CD4-positive, CD25-positive, alpha-beta regulatory T cell (primary cell): ENCODE measurements at regions not wholly inside any gene's neighbourhood (a gene's known extent, or its start where the extent isn't known, plus 50 kb on each side); places are given as distances from the start of the nearest gene placed in this dataset.

ENCODE experiments used
- ATAC-seq, 2 donors: fragments of 150-1000 bp; cut with Tn5 transposase; one replicate each; pipeline ENCODE4 v1.10.0; 2021; ENCODE audit warnings: low read depth in 2 of 2, moderate number of reproducible peaks in 2 of 2, moderate library complexity in 1 of 2
- DNase-seq, 3 donors: peaks; one replicate each; pipeline versions ENCODE4 v3.0.0 to v3.0.0-alpha.2; 2012 to 2022; ENCODE audit warnings: mixed read lengths in 1 of 3
- H3K27ac ChIP-seq: one replicate; pipeline ENCODE4 v1.7.0; 2013; ENCODE audit warnings: mild to moderate bottlenecking, low read length; ENCODE audit not compliant: insufficient read depth, poor library complexity, severe bottlenecking
- H3K27me3 ChIP-seq: one replicate; pipeline ENCODE4 v1.7.0; 2013; ENCODE audit warnings: low read length; ENCODE audit not compliant: control insufficient read depth, insufficient read depth
- H3K36me3 ChIP-seq: one replicate; pipeline ENCODE4 v1.7.0; 2013; ENCODE audit warnings: mild to moderate bottlenecking, low read length, moderate library complexity; ENCODE audit not compliant: control insufficient read depth, insufficient read depth
- H3K4me1 ChIP-seq: 2 replicates; pipeline ENCODE4 v1.7.0; 2013; ENCODE audit warnings: mild to moderate bottlenecking, low read length; ENCODE audit not compliant: insufficient read depth, control insufficient read depth, poor library complexity, severe bottlenecking
- H3K4me3 ChIP-seq: one replicate; pipeline ENCODE4 v1.7.0; 2013; ENCODE audit warnings: low read depth, mild to moderate bottlenecking, low read length, moderate library complexity
- H3K9me3 ChIP-seq, 2 experiments: 1 replicate in 1 of 2; 2 replicates in 1 of 2; pipeline ENCODE4 v1.7.0; 2013; ENCODE audit warnings: low read length in 2 of 2, mild to moderate bottlenecking in 1 of 2, moderate library complexity in 1 of 2; ENCODE audit not compliant: control insufficient read depth in 2 of 2
- H3K27ac Mint-ChIP-seq, 3 donors: one replicate each; pipeline ENCODE4 v1.8.0; 2020 to 2022; ENCODE audit warnings: mild to moderate bottlenecking in 3 of 3, mixed read lengths in 3 of 3, moderate library complexity in 2 of 3
- H3K27me3 Mint-ChIP-seq: one replicate; pipeline ENCODE4 v1.8.0; 2022; ENCODE audit warnings: mild to moderate bottlenecking, mixed read lengths
- H3K36me3 Mint-ChIP-seq: one replicate; pipeline ENCODE4 v1.8.0; 2020; ENCODE audit warnings: mixed read lengths
- H3K4me1 Mint-ChIP-seq, 4 donors: one replicate each; pipeline ENCODE4 v1.8.0; 2020 to 2022; ENCODE audit warnings: mixed read lengths in 4 of 4, mild to moderate bottlenecking in 1 of 4
- H3K4me3 Mint-ChIP-seq, 4 donors: one replicate each; pipeline ENCODE4 v1.8.0; 2020 to 2022; ENCODE audit warnings: mild to moderate bottlenecking in 4 of 4, mixed read lengths in 4 of 4, moderate library complexity in 3 of 4
- H3K9me3 Mint-ChIP-seq, 7 donors: one replicate each; pipeline ENCODE4 v1.8.0; 2020 to 2022; ENCODE audit warnings: mixed read lengths in 7 of 7, mild to moderate bottlenecking in 3 of 7, moderate library complexity in 2 of 7

- no peak for ATAC-seq
- Mint-ChIP-seq H3K36me3 (no peaks in the 10 kb centered on the region), H3K27ac (no peak overlapping the region), H3K9me3 (peaks cover 0 to 6% (median 0%) of the 10 kb centered on the region in 7 donors), H3K27me3 (peaks cover 5% of the 10 kb centered on the region), H3K4me1 (peaks cover 6 to 30% (median 19%) of the 10 kb centered on the region in 4 donors), H3K4me3 (no peak overlapping the region)
- no peak overlapping the region for H3K4me3 ChIP-seq
- DNase-seq, result no peak
- no peaks in the 10 kb centered on the region for H3K36me3 ChIP-seq
- H3K27ac ChIP-seq, result no peak overlapping the region
- no peaks in the 10 kb centered on the region for H3K27me3 ChIP-seq
- H3K9me3 ChIP-seq, result no peaks in the 10 kb centered on the region
- peaks cover 15% of the 10 kb centered on the region for H3K4me1 ChIP-seq
Observed at GRCh38 chr3:177946497-177946896, 589.7 kb upstream of the KCNMB2 start.

GRCh38 chr3:177946936-177947335, 589.3 kb upstream of the KCNMB2 start:
- no peaks in the 10 kb centered on the region for H3K27me3 ChIP-seq
- no peaks in the 10 kb centered on the region for H3K9me3 ChIP-seq
- no peak overlapping the region for H3K27ac Mint-ChIP-seq
- DNase-seq (no peak), ATAC-seq (no peak)
- H3K27me3 Mint-ChIP-seq, result peaks cover under 1% of the 10 kb centered on the region
- H3K4me1 ChIP-seq, result peaks cover 15% of the 10 kb centered on the region
- peaks cover 0 to 6% (median 0%) of the 10 kb centered on the region in 7 donors for H3K9me3 Mint-ChIP-seq
- H3K4me3 ChIP-seq, result no peak overlapping the region
- no peaks in the 10 kb centered on the region for H3K36me3 ChIP-seq
- H3K4me3 Mint-ChIP-seq, result no peak overlapping the region
- H3K4me1 Mint-ChIP-seq, result peaks cover 6 to 30% (median 19%) of the 10 kb centered on the region in 4 donors
- H3K36me3 Mint-ChIP-seq, result no peaks in the 10 kb centered on the region
- no peak overlapping the region for H3K27ac ChIP-seq

GRCh38 chr3:177947901-177948300, 588.3 kb upstream of the KCNMB2 start:
- Mint-ChIP-seq H3K27me3 (no peaks in the 10 kb centered on the region), H3K4me1 (peaks cover 6 to 30% (median 19%) of the 10 kb centered on the region in 4 donors), H3K36me3 (no peaks in the 10 kb centered on the region), H3K27ac (no peak overlapping the region), H3K4me3 (no peak overlapping the region), H3K9me3 (peaks cover 0 to 6% (median 0%) of the 10 kb centered on the region in 7 donors)
- Histone ChIP-seq H3K9me3 (no peaks in the 10 kb centered on the region), H3K4me1 (peaks cover 15% of the 10 kb centered on the region), H3K36me3 (no peaks in the 10 kb centered on the region), H3K4me3 (no peak overlapping the region), H3K27ac (no peak overlapping the region), H3K27me3 (no peaks in the 10 kb centered on the region)
- no peak for ATAC-seq
- DNase-seq, result no peak

- H3K27ac ChIP-seq, result no peak overlapping the region
- no peak for ATAC-seq
- H3K9me3 ChIP-seq, result no peaks in the 10 kb centered on the region
- H3K36me3 ChIP-seq, result no peaks in the 10 kb centered on the region
- H3K36me3 Mint-ChIP-seq, result no peaks in the 10 kb centered on the region
- H3K27me3 Mint-ChIP-seq, result no peaks in the 10 kb centered on the region
- no peak for DNase-seq
- H3K9me3 Mint-ChIP-seq, result peaks cover 0 to 5% (median 0%) of the 10 kb centered on the region in 7 donors
- no peak overlapping the region for H3K4me3 Mint-ChIP-seq
- H3K4me1 Mint-ChIP-seq, result peaks cover 5 to 20% (median 14%) of the 10 kb centered on the region in 4 donors
- H3K4me1 ChIP-seq, result peaks cover 14% of the 10 kb centered on the region
- no peak overlapping the region for H3K27ac Mint-ChIP-seq
- no peak overlapping the region for H3K4me3 ChIP-seq
- H3K27me3 ChIP-seq, result no peaks in the 10 kb centered on the region
Observed at GRCh38 chr3:177948716-177949425, 587.4 kb upstream of the KCNMB2 start.

GRCh38 chr3:177959188-177959587, 577.0 kb upstream of the KCNMB2 start:
- Mint-ChIP-seq H3K9me3 (no peaks in the 10 kb centered on the region), H3K36me3 (no peaks in the 10 kb centered on the region), H3K27me3 (no peaks in the 10 kb centered on the region), H3K4me1 (no peaks in the 10 kb centered on the region), H3K27ac (no peak overlapping the region), H3K4me3 (no peak overlapping the region)
- DNase-seq, result no peak
- Histone ChIP-seq H3K4me3 (no peak overlapping the region), H3K27me3 (no peaks in the 10 kb centered on the region), H3K36me3 (no peaks in the 10 kb centered on the region), H3K27ac (no peak overlapping the region), H3K4me1 (no peaks in the 10 kb centered on the region), H3K9me3 (no peaks in the 10 kb centered on the region)
- ATAC-seq, result no peak

- Histone ChIP-seq H3K36me3 (no peaks in the 10 kb centered on the region), H3K9me3 (no peaks in the 10 kb centered on the region), H3K4me1 (no peaks in the 10 kb centered on the region), H3K27me3 (no peaks in the 10 kb centered on the region), H3K27ac (no peak overlapping the region), H3K4me3 (no peak overlapping the region)
- H3K4me1 Mint-ChIP-seq, result no peaks in the 10 kb centered on the region
- H3K27me3 Mint-ChIP-seq, result no peaks in the 10 kb centered on the region
- H3K36me3 Mint-ChIP-seq, result no peaks in the 10 kb centered on the region
- DNase-seq (no peak), ATAC-seq (no peak)
- no peak overlapping the region for H3K27ac Mint-ChIP-seq
- no peak overlapping the region for H3K4me3 Mint-ChIP-seq
- H3K9me3 Mint-ChIP-seq, result no peaks in the 10 kb centered on the region
Observed at GRCh38 chr3:177960014-177960413, 576.2 kb upstream of the KCNMB2 start.

GRCh38 chr3:177960722-177961121, 575.5 kb upstream of the KCNMB2 start:
- H3K4me1 ChIP-seq, result no peaks in the 10 kb centered on the region
- Mint-ChIP-seq H3K36me3 (no peaks in the 10 kb centered on the region), H3K9me3 (no peaks in the 10 kb centered on the region), H3K27ac (no peak overlapping the region), H3K27me3 (no peaks in the 10 kb centered on the region), H3K4me1 (no peaks in the 10 kb centered on the region), H3K4me3 (no peak overlapping the region)
- no peak for ATAC-seq
- H3K36me3 ChIP-seq, result no peaks in the 10 kb centered on the region
- H3K9me3 ChIP-seq, result no peaks in the 10 kb centered on the region
- no peak for DNase-seq
- no peak overlapping the region for H3K27ac ChIP-seq
- H3K4me3 ChIP-seq, result no peak overlapping the region
- H3K27me3 ChIP-seq, result no peaks in the 10 kb centered on the region

GRCh38 chr3:177961784-177962183, 574.5 kb upstream of the KCNMB2 start:
- Mint-ChIP-seq H3K9me3 (no peaks in the 10 kb centered on the region), H3K27me3 (no peaks in the 10 kb centered on the region), H3K36me3 (no peaks in the 10 kb centered on the region), H3K4me1 (peaks cover 0 to 2% (median 0%) of the 10 kb centered on the region in 4 donors), H3K4me3 (no peak overlapping the region), H3K27ac (no peak overlapping the region)
- no peaks in the 10 kb centered on the region for H3K27me3 ChIP-seq
- no peak overlapping the region for H3K4me3 ChIP-seq
- H3K4me1 ChIP-seq, result no peaks in the 10 kb centered on the region
- H3K27ac ChIP-seq, result no peak overlapping the region
- no peak for DNase-seq
- no peaks in the 10 kb centered on the region for H3K36me3 ChIP-seq
- no peak for ATAC-seq
- H3K9me3 ChIP-seq, result no peaks in the 10 kb centered on the region
